Caco-2 (cell line): ENCODE measurements at regions not wholly inside any gene's neighbourhood (a gene's known extent, or its start where the extent isn't known, plus 50 kb on each side); places are given as distances from the start of the nearest gene placed in this dataset.

Experiments
- BruUV-seq: library from RNA; stranded (reverse); fragments of 400-500 nt; replicated peaks from 2 replicates; lab custom pipeline; 2021; lab: Mats Ljungman, UMichigan
- CTCF ChIA-PET: fragments of 300-600 bp; sonication (Branson Sonifier 250); formaldehyde crosslinking; loops from one replicate; lab custom pipeline; 2022; ENCODE audit warnings: antibody characterized with exemption; lab: Charles Lee
- POLR2A ChIA-PET: fragments of 300-600 bp; sonication (Branson Sonifier 250); formaldehyde crosslinking; loops from one replicate; lab custom pipeline; 2022; ENCODE audit warnings: antibody characterized with exemption; lab: Charles Lee
- DNase-seq, 2 experiments: peaks; one replicate each; pipeline versions ENCODE4 v3.0.0 to v3.0.0-alpha.2; 2020 to 2022
- H3K27me3 ChIP-seq: replicated peaks from 2 replicates; pipeline ENCODE4 v1.6.0; 2011; ENCODE audit warnings: low read length; ENCODE audit not compliant: control insufficient read depth, insufficient read depth
- H3K36me3 ChIP-seq: 2 replicates; pipeline ENCODE4 v1.5.1; 2011; ENCODE audit warnings: low read length; ENCODE audit not compliant: control insufficient read depth, insufficient read depth
- H3K4me1 ChIP-seq: fragments of 250-450 bp; sonication (Bioruptor Pico); 2 replicates; pipeline ENCODE4 v1.5.1; 2020; ENCODE audit warnings: mild to moderate bottlenecking
- H3K4me3 ChIP-seq: 2 replicates; pipeline ENCODE4 v1.5.1; 2011; ENCODE audit warnings: low read depth, mild to moderate bottlenecking, control low read depth, low read length
- H3K9me3 ChIP-seq: fragments of 250-450 bp; sonication (Bioruptor Pico); 2 replicates; pipeline ENCODE4 v1.5.1; 2020; ENCODE audit warnings: mild to moderate bottlenecking, moderate library complexity
- H3K27ac Mint-ChIP-seq: one replicate; pipeline ENCODE4 v1.8.0; 2022; ENCODE audit warnings: mixed read lengths; ENCODE audit not compliant: unreplicated experiment
- H3K27me3 Mint-ChIP-seq: one replicate; pipeline ENCODE4 v1.8.0; 2022; ENCODE audit warnings: mixed read lengths; ENCODE audit not compliant: insufficient read depth, unreplicated experiment
- H3K36me3 Mint-ChIP-seq: one replicate; pipeline ENCODE4 v1.8.0; 2022; ENCODE audit warnings: mild to moderate bottlenecking, mixed read lengths; ENCODE audit not compliant: insufficient read depth, unreplicated experiment
- H3K4me1 Mint-ChIP-seq: one replicate; pipeline ENCODE4 v1.8.0; 2022; ENCODE audit warnings: low read depth, mixed read lengths; ENCODE audit not compliant: unreplicated experiment
- H3K4me3 Mint-ChIP-seq: one replicate; pipeline ENCODE4 v1.8.0; 2022; ENCODE audit warnings: mild to moderate bottlenecking, moderate library complexity, mixed read lengths; ENCODE audit not compliant: unreplicated experiment
- H3K9me3 Mint-ChIP-seq: one replicate; pipeline ENCODE4 v1.8.0; 2022; ENCODE audit warnings: mixed read lengths; ENCODE audit not compliant: unreplicated experiment
- intact Hi-C: fragments of 100-400 bp; cut with micrococcal nuclease; formaldehyde crosslinking; loops from one replicate; pipeline ENCODE4 v1.10.0; 2022; ENCODE audit not compliant: unreplicated experiment
- TF ChIP-seq, protein P1 (sequence below), 2 experiments: fragments of 200-600 bp in 1 of 2; IDR thresholded peaks; 1 replicate in 1 of 2; 2 replicates in 1 of 2; pipeline versions ENCODE4 v1.5.1 to v1.8.0; 2011 to 2022; ENCODE audit warnings: antibody characterized with exemption in 1 of 2, control low read depth in 1 of 2, inconsistent platforms in 1 of 2, low read depth in 1 of 2, low read length in 1 of 2, mild to moderate bottlenecking in 1 of 2, moderate library complexity in 1 of 2; ENCODE audit not compliant: insufficient read depth in 1 of 2, severe bottlenecking in 1 of 2, unreplicated experiment in 1 of 2

- H3K4me1 Mint-ChIP-seq, result no peaks in the 10 kb centered on the region
- no peak overlapping the region for H3K4me3 ChIP-seq
- TF ChIP-seq, protein P1, sequence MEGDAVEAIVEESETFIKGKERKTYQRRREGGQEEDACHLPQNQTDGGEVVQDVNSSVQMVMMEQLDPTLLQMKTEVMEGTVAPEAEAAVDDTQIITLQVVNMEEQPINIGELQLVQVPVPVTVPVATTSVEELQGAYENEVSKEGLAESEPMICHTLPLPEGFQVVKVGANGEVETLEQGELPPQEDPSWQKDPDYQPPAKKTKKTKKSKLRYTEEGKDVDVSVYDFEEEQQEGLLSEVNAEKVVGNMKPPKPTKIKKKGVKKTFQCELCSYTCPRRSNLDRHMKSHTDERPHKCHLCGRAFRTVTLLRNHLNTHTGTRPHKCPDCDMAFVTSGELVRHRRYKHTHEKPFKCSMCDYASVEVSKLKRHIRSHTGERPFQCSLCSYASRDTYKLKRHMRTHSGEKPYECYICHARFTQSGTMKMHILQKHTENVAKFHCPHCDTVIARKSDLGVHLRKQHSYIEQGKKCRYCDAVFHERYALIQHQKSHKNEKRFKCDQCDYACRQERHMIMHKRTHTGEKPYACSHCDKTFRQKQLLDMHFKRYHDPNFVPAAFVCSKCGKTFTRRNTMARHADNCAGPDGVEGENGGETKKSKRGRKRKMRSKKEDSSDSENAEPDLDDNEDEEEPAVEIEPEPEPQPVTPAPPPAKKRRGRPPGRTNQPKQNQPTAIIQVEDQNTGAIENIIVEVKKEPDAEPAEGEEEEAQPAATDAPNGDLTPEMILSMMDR (IDR thresholded peaks at IDR 0.05; ENCODE audit: insufficient read depth in 1 of 2, low read depth in 1 of 2, low read length in 1 of 2, severe bottlenecking in 1 of 2, unreplicated experiment in 1 of 2), result no peak
- POLR2A ChIA-PET, result no interaction called here
- H3K27me3 Mint-ChIP-seq, result peaks cover 8% of the 10 kb centered on the region
- no peak overlapping the region for H3K4me3 Mint-ChIP-seq
- CTCF ChIA-PET, result no interaction called here
- no peaks in the 10 kb centered on the region for H3K36me3 ChIP-seq
- no peaks in the 10 kb centered on the region for H3K27me3 ChIP-seq
- no peaks in the 10 kb centered on the region for H3K9me3 ChIP-seq
- no TSS peak for BruUV-seq
- no peaks in the 10 kb centered on the region for H3K36me3 Mint-ChIP-seq
- no peak overlapping the region for H3K27ac Mint-ChIP-seq
- DNase-seq, result no peak
- intact Hi-C loops, result no loop called here
- H3K9me3 Mint-ChIP-seq, result no peaks in the 10 kb centered on the region
- H3K4me1 ChIP-seq, result no peaks in the 10 kb centered on the region
These were observed 867.7 kb upstream of the EEF2KMT start for GRCh38 chr16:5965321-5965720.

- no peaks in the 10 kb centered on the region for H3K27me3 ChIP-seq
- ChIA-PET POLR2A (no interaction called here), CTCF (no interaction called here)
- no peak for DNase-seq
- Mint-ChIP-seq H3K4me1 (no peaks in the 10 kb centered on the region), H3K27ac (no peak overlapping the region), H3K4me3 (no peak overlapping the region), H3K27me3 (no peaks in the 10 kb centered on the region), H3K9me3 (no peaks in the 10 kb centered on the region), H3K36me3 (no peaks in the 10 kb centered on the region)
- H3K9me3 ChIP-seq, result no peaks in the 10 kb centered on the region
- no TSS peak for BruUV-seq
- TF ChIP-seq, protein P1 (IDR thresholded peaks at IDR 0.05; ENCODE audit: insufficient read depth in 1 of 2, low read depth in 1 of 2, low read length in 1 of 2, severe bottlenecking in 1 of 2, unreplicated experiment in 1 of 2), result no peak
- no peak overlapping the region for H3K4me3 ChIP-seq
- H3K4me1 ChIP-seq, result no peaks in the 10 kb centered on the region
- intact Hi-C loops, result no loop called here
- H3K36me3 ChIP-seq, result no peaks in the 10 kb centered on the region
These were observed 853.9 kb upstream of the EEF2KMT start for GRCh38 chr16:5951486-5951885.

- intact Hi-C loops, result no loop called here
- CTCF ChIA-PET, result no interaction called here
- Histone ChIP-seq H3K4me3 (no peak overlapping the region), H3K27me3 (no peaks in the 10 kb centered on the region), H3K36me3 (no peaks in the 10 kb centered on the region), H3K4me1 (no peaks in the 10 kb centered on the region), H3K9me3 (no peaks in the 10 kb centered on the region)
- H3K27ac Mint-ChIP-seq, result no peak overlapping the region
- TF ChIP-seq, protein P1 (IDR thresholded peaks at IDR 0.05; ENCODE audit: insufficient read depth in 1 of 2, low read depth in 1 of 2, low read length in 1 of 2, severe bottlenecking in 1 of 2, unreplicated experiment in 1 of 2), result no peak
- POLR2A ChIA-PET, result no interaction called here
- BruUV-seq, result no TSS peak
- H3K9me3 Mint-ChIP-seq, result peaks cover 15% of the 10 kb centered on the region
- H3K27me3 Mint-ChIP-seq, result no peaks in the 10 kb centered on the region
- no peak overlapping the region for H3K4me3 Mint-ChIP-seq
- no peaks in the 10 kb centered on the region for H3K36me3 Mint-ChIP-seq
- no peaks in the 10 kb centered on the region for H3K4me1 Mint-ChIP-seq
- no peak for DNase-seq
These were observed 847.4 kb upstream of the EEF2KMT start for GRCh38 chr16:5944971-5945370.
